OCI-LY1 (cell line): ENCODE measurements at regions not wholly inside any gene's neighbourhood (a gene's known extent, or its start where the extent isn't known, plus 50 kb on each side); places are given as distances from the start of the nearest gene placed in this dataset.

ENCODE experiments used
- EZH2 ChIP-seq: fragments of 200-600 bp; sonication (generic), shearing (Covaris generic); IDR thresholded peaks from 2 replicates; pipeline ENCODE4 v1.8.0; 2017; ENCODE audit warnings: borderline replicate concordance, mixed run types, mild to moderate bottlenecking, antibody characterized with exemption, low read length, moderate library complexity, mixed read lengths
- TF ChIP-seq, protein P1 (sequence below): fragments of 200-600 bp; sonication (generic), shearing (Covaris generic); IDR thresholded peaks from 2 replicates; pipeline ENCODE4 v1.5.1; 2017; ENCODE audit warnings: mild to moderate bottlenecking, antibody characterized with exemption, low read length, moderate library complexity, mixed read lengths

DNA sequence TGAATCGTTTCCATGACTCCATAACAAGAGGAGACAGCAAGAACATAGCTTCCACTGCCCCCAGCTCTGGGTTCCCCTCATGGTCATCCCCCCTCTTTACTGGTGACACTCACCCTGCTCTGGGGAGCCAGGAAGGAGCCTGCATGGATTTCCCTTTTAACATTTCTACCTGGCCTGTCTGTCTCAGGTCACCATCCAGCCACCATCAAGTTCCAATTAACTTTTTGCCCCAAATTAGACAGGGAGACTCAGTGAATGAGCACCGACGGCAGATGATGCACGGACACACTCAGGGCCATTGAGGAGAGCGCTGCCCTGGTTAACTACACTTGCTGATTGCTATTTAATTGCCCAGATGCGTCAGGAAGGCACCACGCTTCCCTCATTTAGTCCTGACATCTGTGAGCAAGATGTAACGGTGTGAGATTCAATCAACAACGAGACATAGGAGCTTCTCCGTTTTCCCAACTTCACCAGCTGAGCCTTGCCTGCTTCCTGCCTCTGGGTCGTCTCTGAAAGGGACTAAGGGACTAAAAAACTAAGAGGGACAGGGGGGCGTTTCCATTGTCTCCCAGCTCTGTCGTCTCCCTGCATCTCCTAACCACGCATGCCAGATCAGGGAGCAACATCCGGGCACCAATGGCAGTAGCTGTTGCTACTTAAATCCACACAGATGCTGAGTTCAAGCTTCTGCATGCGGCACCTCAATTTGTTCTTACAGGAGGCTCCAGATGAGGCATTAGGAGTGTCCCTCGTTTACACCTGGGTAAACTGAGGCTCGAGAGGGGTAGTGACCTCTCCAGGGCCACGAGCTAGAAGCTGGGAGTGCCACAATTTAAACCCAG is 426.7 kb downstream of the NPHP4 start:
- no peak for TF ChIP-seq EZH2
- TF ChIP-seq, protein P1, sequence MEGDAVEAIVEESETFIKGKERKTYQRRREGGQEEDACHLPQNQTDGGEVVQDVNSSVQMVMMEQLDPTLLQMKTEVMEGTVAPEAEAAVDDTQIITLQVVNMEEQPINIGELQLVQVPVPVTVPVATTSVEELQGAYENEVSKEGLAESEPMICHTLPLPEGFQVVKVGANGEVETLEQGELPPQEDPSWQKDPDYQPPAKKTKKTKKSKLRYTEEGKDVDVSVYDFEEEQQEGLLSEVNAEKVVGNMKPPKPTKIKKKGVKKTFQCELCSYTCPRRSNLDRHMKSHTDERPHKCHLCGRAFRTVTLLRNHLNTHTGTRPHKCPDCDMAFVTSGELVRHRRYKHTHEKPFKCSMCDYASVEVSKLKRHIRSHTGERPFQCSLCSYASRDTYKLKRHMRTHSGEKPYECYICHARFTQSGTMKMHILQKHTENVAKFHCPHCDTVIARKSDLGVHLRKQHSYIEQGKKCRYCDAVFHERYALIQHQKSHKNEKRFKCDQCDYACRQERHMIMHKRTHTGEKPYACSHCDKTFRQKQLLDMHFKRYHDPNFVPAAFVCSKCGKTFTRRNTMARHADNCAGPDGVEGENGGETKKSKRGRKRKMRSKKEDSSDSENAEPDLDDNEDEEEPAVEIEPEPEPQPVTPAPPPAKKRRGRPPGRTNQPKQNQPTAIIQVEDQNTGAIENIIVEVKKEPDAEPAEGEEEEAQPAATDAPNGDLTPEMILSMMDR: no peak
